Kidney glomerular epithelial cell (primary cell): ENCODE measurements at regions not wholly inside any gene's neighbourhood (a gene's known extent, or its start where the extent isn't known, plus 50 kb on each side); places are given as distances from the start of the nearest gene placed in this dataset.

ENCODE experiments used
- DNase-seq: peaks from one replicate; lab custom pipeline; 2025; lab: John Stamatoyannopoulos, UW

- DNase-seq, result no peak
Measured at GRCh38 chr3:63228087-63228486, 50.0 kb upstream of the SYNPR start.
